GM18499 (cell line): ENCODE measurements at regions not wholly inside any gene's neighbourhood (a gene's known extent, or its start where the extent isn't known, plus 50 kb on each side); places are given as distances from the start of the nearest gene placed in this dataset.
A peak's percentile ranks its signal among the peaks of the same experiment; 100 is the strongest.

ENCODE experiments used
- ATAC-seq: cut with Tn5 transposase; IDR thresholded peaks from one replicate; pipeline ENCODE4 v1.9.1; 2021; ENCODE audit warnings: moderate number of reproducible peaks; ENCODE audit not compliant: insufficient read depth, unreplicated experiment

GRCh38 chr2:41725901-41726300 lies 321.9 kb upstream of the PKDCC start:
- no peak for ATAC-seq

GRCh38 chr2:41726364-41726763 lies 321.5 kb upstream of the PKDCC start:
- no peak for ATAC-seq

GRCh38 chr2:41727152-41727551 lies 320.7 kb upstream of the PKDCC start:
- ATAC-seq, result no peak

GRCh38 chr2:41727711-41728110 lies 320.1 kb upstream of the PKDCC start:
- no peak for ATAC-seq

- ATAC-seq, result no peak
These were observed 319.0 kb upstream of the PKDCC start for GRCh38 chr2:41728788-41729338.

GRCh38 chr2:41729800-41730364 lies 317.9 kb upstream of the PKDCC start:
- no peak for ATAC-seq

GRCh38 chr2:41735006-41735405 lies 312.8 kb upstream of the PKDCC start:
- no peak for ATAC-seq

GRCh38 chr2:41735476-41735875 lies 312.3 kb upstream of the PKDCC start:
- ATAC-seq, result no peak

- ATAC-seq, result peak; percentile 96
These were observed 311.7 kb upstream of the PKDCC start for GRCh38 chr2:41736105-41736567.

- ATAC-seq, result peak; percentile 11
These were observed 311.2 kb upstream of the PKDCC start for GRCh38 chr2:41736586-41736985.

GRCh38 chr2:41737888-41738287 lies 309.9 kb upstream of the PKDCC start:
- ATAC-seq, result no peak

GRCh38 chr2:41741951-41742595 lies 305.7 kb upstream of the PKDCC start:
- ATAC-seq, result peak; percentile 100

GRCh38 chr2:41743324-41743723 lies 304.5 kb upstream of the PKDCC start:
- ATAC-seq, result no peak

GRCh38 chr2:41750829-41751228 lies 297.0 kb upstream of the PKDCC start:
- no peak for ATAC-seq

GRCh38 chr2:41759880-41760279 lies 287.9 kb upstream of the PKDCC start:
- ATAC-seq, result no peak

- no peak for ATAC-seq
These were observed 284.7 kb upstream of the PKDCC start for GRCh38 chr2:41763141-41763540.

GRCh38 chr2:41764131-41764530 lies 283.7 kb upstream of the PKDCC start:
- no peak for ATAC-seq

GRCh38 chr2:41764919-41765318 lies 282.9 kb upstream of the PKDCC start:
- ATAC-seq, result no peak

GRCh38 chr2:41768310-41768709 lies 279.5 kb upstream of the PKDCC start:
- ATAC-seq, result no peak

- no peak for ATAC-seq
These were observed 276.1 kb upstream of the PKDCC start for GRCh38 chr2:41771710-41772109.

- ATAC-seq, result no peak
These were observed 275.1 kb upstream of the PKDCC start for GRCh38 chr2:41772697-41773096.

- no peak for ATAC-seq
These were observed 273.7 kb upstream of the PKDCC start for GRCh38 chr2:41774011-41774605.
